SK-MEL-5 (cell line): ENCODE measurements at regions not wholly inside any gene's neighbourhood (a gene's known extent, or its start where the extent isn't known, plus 50 kb on each side); places are given as distances from the start of the nearest gene placed in this dataset.
"Not testable (repeated sequence)": the region's sequence is repeated elsewhere in the genome, so short reads cannot be mapped to it uniquely, and the experiment has no call there.

Source experiments
- DNase-seq: peaks from one replicate; pipeline ENCODE4 v3.0.0-alpha.2; 2016; ENCODE audit warnings: low read depth, low spot score
- in situ Hi-C: cut with HindIII; loops from 2 replicates; pipeline ENCODE4 v1.10.0; 2016; ENCODE audit warnings: low sequenced_read_pairs, high pct_unique_total_duplicates, low pct_unique_long_range_greater_than_20kb

- in situ Hi-C loops: no loop called here
- no peak for DNase-seq
Measured at GRCh38 chr6:78594668-78595066, 272.7 kb upstream of the IRAK1BP1 start.

GRCh38 chr6:78597966-78598365 lies 269.4 kb upstream of the IRAK1BP1 start:
- in situ Hi-C loops: no loop called here

GRCh38 chr6:78598966-78599365 lies 268.4 kb upstream of the IRAK1BP1 start:
- in situ Hi-C loops: no loop called here
- no peak for DNase-seq

More at GRCh38 chr6:78597966-78598365, 269.4 kb upstream of the IRAK1BP1 start:
- no peak for DNase-seq

GRCh38 chr6:78599526-78599925 lies 267.8 kb upstream of the IRAK1BP1 start:
- in situ Hi-C loops: no loop called here
- no peak for DNase-seq

- in situ Hi-C loops: no loop called here
- no peak for DNase-seq
Measured at GRCh38 chr6:78605909-78606446, 261.4 kb upstream of the IRAK1BP1 start.

- DNase-seq: no peak
- in situ Hi-C loops: no loop called here
Measured at GRCh38 chr6:78607189-78607588, 260.2 kb upstream of the IRAK1BP1 start.

GRCh38 chr6:78611102-78611620 lies 256.2 kb upstream of the IRAK1BP1 start:
- no peak for DNase-seq
- in situ Hi-C loops: no loop called here

GRCh38 chr6:78611886-78612480 lies 255.4 kb upstream of the IRAK1BP1 start:
- DNase-seq: peak; percentile 50
- in situ Hi-C loops: no loop called here

- in situ Hi-C loops: no loop called here
- no peak for DNase-seq
Measured at GRCh38 chr6:78614961-78615360, 252.4 kb upstream of the IRAK1BP1 start.

GRCh38 chr6:78615430-78615904 lies 251.9 kb upstream of the IRAK1BP1 start:
- in situ Hi-C loops: no loop called here
- no peak for DNase-seq

GRCh38 chr6:78618970-78619369 lies 248.4 kb upstream of the IRAK1BP1 start:
- DNase-seq: no peak
- in situ Hi-C loops: no loop called here

- in situ Hi-C loops: no loop called here
- no peak for DNase-seq
Measured at GRCh38 chr6:78623554-78623953, 243.8 kb upstream of the IRAK1BP1 start.

GRCh38 chr6:78629154-78629721 lies 238.1 kb upstream of the IRAK1BP1 start:
- DNase-seq: peak; percentile 6

GRCh38 chr6:78629836-78630235 lies 237.5 kb upstream of the IRAK1BP1 start:
- in situ Hi-C loops: no loop called here
- DNase-seq: no peak

More at GRCh38 chr6:78629154-78629721, 238.1 kb upstream of the IRAK1BP1 start:
- in situ Hi-C loops: no loop called here

- DNase-seq: no peak
- in situ Hi-C loops: no loop called here
Measured at GRCh38 chr6:78631976-78632375, 235.4 kb upstream of the IRAK1BP1 start.

- in situ Hi-C loops: no loop called here
- no peak for DNase-seq
Measured at GRCh38 chr6:78639111-78640110, 227.9 kb upstream of the IRAK1BP1 start.

GRCh38 chr6:78643976-78644375 lies 223.4 kb upstream of the IRAK1BP1 start:
- DNase-seq, in situ Hi-C loops: not testable (repeated sequence)
